Right cardiac atrium (tissue), 5 donors: ENCODE measurements at regions not wholly inside any gene's neighbourhood (a gene's known extent, or its start where the extent isn't known, plus 50 kb on each side); places are given as distances from the start of the nearest gene placed in this dataset.

ENCODE experiments used
- ATAC-seq, 2 donors: fragments of 200-7000 bp; cut with Tn5 transposase; one replicate each; pipeline versions ENCODE4 v1.8.0 to v1.9.1; 2020; ENCODE audit warnings: moderate library complexity in 2 of 2, mild to moderate bottlenecking in 1 of 2
- DNase-seq, 3 donors: peaks; one replicate each; pipeline ENCODE4 v3.0.0-alpha.2; 2020
- H3K27ac ChIP-seq: one replicate; pipeline ENCODE4 v1.5.1; 2013; ENCODE audit warnings: mild to moderate bottlenecking, low read length, control low read depth, moderate library complexity
- H3K27me3 ChIP-seq: one replicate; pipeline ENCODE4 v1.6.1; 2013; ENCODE audit not compliant: control insufficient read depth, insufficient read depth
- H3K4me1 ChIP-seq: one replicate; pipeline ENCODE4 v1.6.1; 2013; ENCODE audit warnings: low read length; ENCODE audit not compliant: control insufficient read depth, insufficient read depth
- H3K4me3 ChIP-seq: one replicate; pipeline ENCODE4 v1.5.1; 2013; ENCODE audit warnings: low read length, control low read depth
- H3K9me3 ChIP-seq: one replicate; pipeline ENCODE4 v1.6.1; 2013; ENCODE audit warnings: low read length; ENCODE audit not compliant: control insufficient read depth
- WGBS: extraction: QIAGEN DNeasy Blood & Tissue Kit; methylation state at CpG from one replicate; pipeline ENCODE4 v1.1.7; 2013; 5-methylcytosine and 5-hydroxymethylcytosine counted together
- intact Hi-C, 4 donors: fragments of 100-400 bp; cut with DNase I; formaldehyde crosslinking; loops; one replicate each; pipeline versions ENCODE4 v1.11.0 to v1.14.0; 2022 to 2023
- donor health status: healthy with polysubstance abuse.
- donor health status: DM: no; HTN: yes; CAD: no.
- donor health status: DM: no; HTN: no; CAD: no.
- donor health status: DM: no; HTN: yes; CAD: no; lungs with severe emphysema.
- donor health status: DM: yes; HTN: yes; CAD: no.

- Histone ChIP-seq H3K9me3 (no peaks in the 10 kb centered on the region), H3K27ac (no peak overlapping the region), H3K4me1 (no peaks in the 10 kb centered on the region), H3K4me3 (no peak overlapping the region), H3K27me3 (no peaks in the 10 kb centered on the region)
- ATAC-seq (no peak), DNase-seq (no peak)
- WGBS: 62% methylated on average over 2 of the region's 2 CpGs
- intact Hi-C loops: no loop called here
Measured at GRCh38 chr2:234322766-234323465, 174.0 kb downstream of the ARL4C start.

DNA sequence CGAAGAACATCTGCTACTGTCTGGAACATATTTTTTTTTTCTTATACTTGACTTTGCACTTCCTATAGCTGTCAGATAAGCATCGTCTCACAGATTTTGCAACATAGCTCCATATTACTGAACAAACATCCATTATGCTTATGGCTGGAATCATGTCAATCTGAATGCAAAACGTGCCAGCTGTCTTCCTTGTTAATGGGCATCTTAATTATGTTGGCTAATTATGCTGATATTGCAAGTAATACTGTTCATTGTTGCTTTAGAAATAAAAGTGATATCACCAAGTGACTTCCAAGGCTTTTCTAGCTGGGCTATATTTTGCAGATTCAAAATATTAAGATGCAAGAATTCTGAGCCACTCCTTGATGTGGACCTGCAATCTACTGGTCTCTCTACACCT lies 176.8 kb downstream of the ARL4C start:
- Histone ChIP-seq H3K27me3 (no peaks in the 10 kb centered on the region), H3K27ac (no peak overlapping the region), H3K4me1 (no peaks in the 10 kb centered on the region), H3K4me3 (no peak overlapping the region), H3K9me3 (no peaks in the 10 kb centered on the region)
- no peak for DNase-seq
- ATAC-seq: no peak
- 61% methylated on average over 3 of the region's 3 CpGs for WGBS
- intact Hi-C loops: no loop called here

DNA sequence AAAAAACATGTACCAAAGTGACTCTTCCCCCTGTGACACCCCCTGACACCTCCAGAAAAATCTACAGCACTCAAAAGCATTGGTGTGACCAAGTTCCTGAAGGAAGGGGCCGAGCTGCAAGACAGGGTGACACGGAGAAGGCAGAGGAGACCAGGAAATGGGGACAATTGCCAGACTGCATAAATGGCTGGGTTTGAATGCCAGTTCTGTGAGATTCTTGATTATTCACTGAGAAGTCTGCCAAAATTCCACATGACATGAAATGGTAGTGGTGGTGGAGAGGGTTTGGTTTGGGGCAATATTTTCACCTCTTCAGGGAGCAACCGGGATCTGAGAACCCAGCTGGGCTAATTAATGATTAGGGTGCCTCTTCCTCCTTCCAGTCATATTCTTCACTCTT lies 178.5 kb downstream of the ARL4C start:
- Histone ChIP-seq H3K4me1 (no peaks in the 10 kb centered on the region), H3K27ac (no peak overlapping the region), H3K4me3 (no peak overlapping the region), H3K27me3 (no peaks in the 10 kb centered on the region), H3K9me3 (no peaks in the 10 kb centered on the region)
- WGBS: 51% methylated on average over 3 of the region's 3 CpGs
- intact Hi-C loops: no loop called here
- ATAC-seq (no peak), DNase-seq (no peak)

DNA sequence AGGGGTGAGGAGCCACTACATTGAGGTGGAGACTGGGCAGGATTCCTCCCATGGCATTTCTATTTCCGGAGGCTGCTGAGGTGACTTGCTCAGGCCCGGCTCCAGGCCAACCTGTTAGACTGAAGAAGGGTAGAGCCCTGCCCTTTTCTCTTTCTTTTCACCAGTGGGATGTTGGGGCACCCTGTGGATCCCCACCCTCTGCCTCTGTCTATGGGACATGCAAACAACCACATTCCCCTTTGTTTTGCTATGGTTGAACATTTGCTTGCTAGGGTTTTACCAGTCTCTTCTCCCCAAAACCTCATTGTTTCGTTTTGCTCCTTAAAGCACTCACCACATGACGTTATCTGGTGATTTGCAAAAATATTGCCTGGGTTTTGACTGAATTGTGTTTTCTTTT lies 183.3 kb downstream of the ARL4C start:
- Histone ChIP-seq H3K4me1 (no peaks in the 10 kb centered on the region), H3K9me3 (no peaks in the 10 kb centered on the region), H3K27me3 (no peaks in the 10 kb centered on the region), H3K27ac (no peak overlapping the region), H3K4me3 (no peak overlapping the region)
- ATAC-seq (no peak), DNase-seq (no peak)
- intact Hi-C loops: no loop called here
- 88% methylated on average over 4 of the region's 4 CpGs for WGBS

GRCh38 chr2:234310166-234310565 lies 186.7 kb downstream of the ARL4C start:
- intact Hi-C loops: no loop called here
- no peak overlapping the region for H3K27ac ChIP-seq
- 86% methylated on average over 5 of the region's 5 CpGs for WGBS

DNA sequence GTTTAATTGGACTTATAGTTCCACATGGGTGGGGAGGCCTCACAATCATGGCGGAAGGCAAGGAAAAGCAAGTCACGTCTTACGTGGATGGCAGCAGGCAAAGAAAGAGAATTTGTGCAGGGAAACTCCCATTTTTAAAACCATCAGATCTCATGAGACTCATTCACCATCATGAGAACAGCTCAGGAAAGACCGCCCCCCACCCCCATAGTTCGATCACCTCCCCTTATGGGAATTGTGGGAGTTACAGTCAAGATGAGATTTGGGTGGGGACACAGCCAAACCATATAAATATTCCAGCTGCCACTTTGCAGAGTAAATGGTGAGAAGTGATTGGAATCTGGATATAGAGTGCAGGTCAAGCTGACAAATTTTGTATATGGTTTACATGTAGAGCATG lies 187.4 kb downstream of the ARL4C start:
- H3K27me3 ChIP-seq: no peaks in the 10 kb centered on the region
- no peak for ATAC-seq
- H3K4me1 ChIP-seq: peaks cover 2% of the 10 kb centered on the region
- no peak for DNase-seq
- no peak overlapping the region for H3K27ac ChIP-seq
- H3K9me3 ChIP-seq: no peaks in the 10 kb centered on the region
- 89% methylated on average over 5 of the region's 5 CpGs for WGBS
- intact Hi-C loops: no loop called here
- no peak overlapping the region for H3K4me3 ChIP-seq

More at GRCh38 chr2:234310166-234310565, 186.7 kb downstream of the ARL4C start:
- Histone ChIP-seq H3K27me3 (no peaks in the 10 kb centered on the region), H3K4me1 (no peaks in the 10 kb centered on the region), H3K9me3 (no peaks in the 10 kb centered on the region), H3K4me3 (no peak overlapping the region)
- DNase-seq (no peak), ATAC-seq (no peak)

- no peaks in the 10 kb centered on the region for H3K9me3 ChIP-seq
- intact Hi-C loops: no loop called here
- ATAC-seq: peak; percentile 36 to 55
- WGBS: 61% methylated on average over 6 of the region's 6 CpGs
- no peak for DNase-seq
- H3K27me3 ChIP-seq: no peaks in the 10 kb centered on the region
- H3K27ac ChIP-seq: no peak overlapping the region
- H3K4me3 ChIP-seq: no peak overlapping the region
- H3K4me1 ChIP-seq: peaks cover 2% of the 10 kb centered on the region
Measured at GRCh38 chr2:234308813-234309195, 188.1 kb downstream of the ARL4C start.

DNA sequence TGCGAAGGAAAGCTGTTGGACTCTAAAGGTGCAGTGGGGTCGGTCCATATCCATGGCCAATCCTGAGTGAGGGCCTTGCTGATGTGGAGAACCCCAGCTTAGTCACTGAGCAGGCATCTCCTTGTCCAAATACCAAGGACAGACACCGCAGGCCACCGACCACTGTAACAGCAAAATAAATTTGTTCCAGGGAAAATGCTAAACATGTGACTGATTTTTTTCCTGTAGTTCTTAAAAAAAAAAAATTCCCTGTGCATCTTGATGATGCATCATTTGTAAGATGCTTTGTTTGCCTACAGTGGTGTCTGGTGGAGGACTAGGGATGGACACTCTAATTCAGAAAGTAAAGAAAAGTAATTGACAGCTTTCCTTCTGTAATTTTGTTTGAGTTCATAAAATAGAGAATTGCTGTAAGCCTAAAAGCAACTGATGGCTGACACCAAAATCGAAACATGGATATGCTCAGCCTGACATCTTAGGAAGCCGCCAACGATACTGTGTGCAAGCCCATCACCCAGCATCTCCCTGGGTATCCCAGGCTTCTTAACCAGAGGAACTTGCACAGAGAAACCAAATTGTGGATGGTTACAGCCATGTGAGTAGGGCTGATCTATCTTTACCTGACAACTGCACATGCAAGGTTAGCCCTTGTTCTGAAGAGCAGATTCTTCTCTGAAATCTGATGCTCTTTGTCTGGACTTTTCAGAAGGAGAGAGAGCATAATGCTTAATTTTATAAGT lies 188.6 kb downstream of the ARL4C start:
- ATAC-seq (no peak), DNase-seq (no peak)
- Histone ChIP-seq H3K27ac (no peak overlapping the region), H3K9me3 (no peaks in the 10 kb centered on the region), H3K27me3 (no peaks in the 10 kb centered on the region), H3K4me3 (no peak overlapping the region), H3K4me1 (peaks cover 2% of the 10 kb centered on the region)
- WGBS: 91% methylated on average over 7 of the region's 7 CpGs
- intact Hi-C loops: no loop called here

- intact Hi-C loops: no loop called here
- WGBS: 91% methylated on average over 4 of the region's 4 CpGs
- no peaks in the 10 kb centered on the region for H3K9me3 ChIP-seq
- peaks cover 2% of the 10 kb centered on the region for H3K4me1 ChIP-seq
- H3K4me3 ChIP-seq: no peak overlapping the region
- no peaks in the 10 kb centered on the region for H3K27me3 ChIP-seq
- no peak for DNase-seq
- H3K27ac ChIP-seq: no peak overlapping the region
- ATAC-seq: no peak
Measured at GRCh38 chr2:234307322-234307961, 189.4 kb downstream of the ARL4C start.

GRCh38 chr2:234306426-234307173 lies 190.3 kb downstream of the ARL4C start:
- WGBS: 84% methylated on average over 9 of the region's 9 CpGs
- DNase-seq: no peak
- H3K27ac ChIP-seq: no peak overlapping the region
- ATAC-seq: no peak
- no peaks in the 10 kb centered on the region for H3K27me3 ChIP-seq
- peaks cover 2% of the 10 kb centered on the region for H3K4me1 ChIP-seq
- intact Hi-C loops: no loop called here
- H3K4me3 ChIP-seq: no peak overlapping the region
- no peaks in the 10 kb centered on the region for H3K9me3 ChIP-seq

GRCh38 chr2:234305846-234306245 lies 191.0 kb downstream of the ARL4C start:
- peaks cover 2% of the 10 kb centered on the region for H3K4me1 ChIP-seq
- 68% methylated on average over 4 of the region's 4 CpGs for WGBS
- H3K4me3 ChIP-seq: no peak overlapping the region
- H3K27ac ChIP-seq: no peak overlapping the region
- DNase-seq (no peak), ATAC-seq (no peak)
- intact Hi-C loops: no loop called here
- no peaks in the 10 kb centered on the region for H3K9me3 ChIP-seq
- H3K27me3 ChIP-seq: no peaks in the 10 kb centered on the region
